Esophagus squamous epithelium (tissue), 5 donors: ENCODE measurements at regions not wholly inside any gene's neighbourhood (a gene's known extent, or its start where the extent isn't known, plus 50 kb on each side); places are given as distances from the start of the nearest gene placed in this dataset.
"Not testable (repeated sequence)": the region's sequence is repeated elsewhere in the genome, so short reads cannot be mapped to it uniquely, and the experiment has no call there.

Source experiments
- DNase-seq: peaks from one replicate; lab custom pipeline; 2025; lab: John Stamatoyannopoulos, UW
- H3K27ac ChIP-seq, 4 donors: fragments of 200-600 bp; sonication (generic); one replicate each; pipeline ENCODE4 v1.5.1; 2016 to 2019; ENCODE audit warnings: mild to moderate bottlenecking in 1 of 4
- H3K27me3 ChIP-seq, 4 donors: fragments of 200-600 bp; sonication (generic); 1 replicate in 3 of 4; 2 replicates in 1 of 4; pipeline versions ENCODE4 v1.5.1 to v1.6.0; 2017 to 2021; ENCODE audit warnings: antibody characterized with exemption in 1 of 4
- H3K36me3 ChIP-seq, 3 donors: fragments of 200-600 bp; sonication (generic); one replicate each; pipeline ENCODE4 v1.5.1; 2016 to 2019
- H3K4me1 ChIP-seq, 3 donors: fragments of 200-600 bp; sonication (generic); one replicate each; pipeline ENCODE4 v1.5.1; 2017 to 2019
- H3K4me3 ChIP-seq, 4 donors: fragments of 200-600 bp; sonication (generic); 1 replicate in 3 of 4; 2 replicates in 1 of 4; pipeline ENCODE4 v1.5.1; 2016 to 2019; ENCODE audit warnings: mild to moderate bottlenecking in 2 of 4, moderate library complexity in 1 of 4
- H3K9me3 ChIP-seq, 3 donors: fragments of 200-600 bp; sonication (generic); one replicate each; pipeline ENCODE4 v1.5.1; 2016 to 2019
- CTCF ChIP-seq, 6 experiments: fragments of 450-650 bp in 4 of 6; fragments of 200-600 bp in 2 of 6; sonication (generic) in 2 of 6; IDR thresholded peaks; one replicate each; pipeline ENCODE4 v1.5.1; 2016 to 2019; ENCODE audit warnings: antibody characterized with exemption in 6 of 6, mild to moderate bottlenecking in 4 of 6, moderate library complexity in 4 of 6
- POLR2A ChIP-seq, 4 donors: fragments of 450-650 bp; IDR thresholded peaks; one replicate each; pipeline ENCODE4 v1.6.1; 2017; ENCODE audit warnings: antibody characterized with exemption in 4 of 4, mild to moderate bottlenecking in 4 of 4, moderate library complexity in 3 of 4
- WGBS, 2 donors: methylation state at CpG; one replicate each; pipeline ENCODE4 v1.1.5; 2018; 5-methylcytosine and 5-hydroxymethylcytosine counted together
- intact Hi-C: fragments of 100-400 bp; cut with DNase I; formaldehyde crosslinking; loops from one replicate; pipeline ENCODE4 v1.15.0; 2022
- donor health status: DM: yes; HTN: yes; CAD: no.

GRCh38 chr15:53923741-53924140, 54.5 kb upstream of the UNC13C start:
- H3K9me3 ChIP-seq, H3K4me3 ChIP-seq, DNase-seq, intact Hi-C loops, H3K27ac ChIP-seq, H3K27me3 ChIP-seq, H3K36me3 ChIP-seq, H3K4me1 ChIP-seq: not testable (repeated sequence)
- 94 to 96% methylated on average over 13 of the region's 13 CpGs for WGBS, 2 donors

GRCh38 chr15:53918180-53919079, 59.8 kb upstream of the UNC13C start:
- no peak overlapping the region for H3K27ac ChIP-seq
- peaks cover 0 to 3% (median 0%) of the 10 kb centered on the region in 4 donors for H3K27me3 ChIP-seq
- DNase-seq = no peak
- WGBS, 2 donors = 53 to 62% methylated on average over 9 to 11 of the region's 11 CpGs
- TF ChIP-seq POLR2A (IDR thresholded peaks at IDR 0.05) = no peak
- no peak for TF ChIP-seq CTCF (IDR thresholded peaks at IDR 0.05)
- H3K36me3 ChIP-seq = no peaks in the 10 kb centered on the region
- no peaks in the 10 kb centered on the region for H3K4me1 ChIP-seq
- intact Hi-C loops = no loop called here
- no peaks in the 10 kb centered on the region for H3K9me3 ChIP-seq
- H3K4me3 ChIP-seq = no peak overlapping the region

- Histone ChIP-seq H3K4me3 (no peak overlapping the region), H3K9me3 (no peaks in the 10 kb centered on the region), H3K27ac (no peak overlapping the region), H3K4me1 (no peaks in the 10 kb centered on the region), H3K36me3 (no peaks in the 10 kb centered on the region), H3K27me3 (no peaks in the 10 kb centered on the region)
- intact Hi-C loops = no loop called here
- 53 to 85% methylated on average over 2 of the region's 2 CpGs for WGBS, 2 donors
- DNase-seq = no peak
- TF ChIP-seq CTCF (IDR thresholded peaks at IDR 0.05) (no peak), POLR2A (IDR thresholded peaks at IDR 0.05) (no peak)
Measured at GRCh38 chr15:53917109-53917508, 61.1 kb upstream of the UNC13C start.

- DNase-seq = no peak
- H3K36me3 ChIP-seq = no peaks in the 10 kb centered on the region
- H3K9me3 ChIP-seq = no peaks in the 10 kb centered on the region
- H3K27me3 ChIP-seq = no peaks in the 10 kb centered on the region
- intact Hi-C loops = no loop called here
- no peak overlapping the region for H3K27ac ChIP-seq
- WGBS, 2 donors = 56 to 68% methylated on average over 9 of the region's 10 CpGs
- H3K4me1 ChIP-seq = peaks cover 0 to 10% (median 0%) of the 10 kb centered on the region in 3 donors
- TF ChIP-seq POLR2A (IDR thresholded peaks at IDR 0.05) (no peak), CTCF (IDR thresholded peaks at IDR 0.05) (no peak)
- no peak overlapping the region for H3K4me3 ChIP-seq
Measured at GRCh38 chr15:53911431-53911830, 66.8 kb upstream of the UNC13C start.

GRCh38 chr15:53910852-53911251, 67.4 kb upstream of the UNC13C start:
- Histone ChIP-seq H3K4me3 (peak overlapping the region in 3 of 4 donors; percentile 1 to 20 (median 13)), H3K4me1 (peaks cover 0 to 10% (median 0%) of the 10 kb centered on the region in 3 donors), H3K27ac (peak overlapping the region in 3 of 4 donors; percentile 0 to 66 (median 39)), H3K36me3 (no peaks in the 10 kb centered on the region), H3K9me3 (no peaks in the 10 kb centered on the region), H3K27me3 (no peaks in the 10 kb centered on the region)
- intact Hi-C loops = no loop called here
- WGBS, 2 donors = 28 to 57% methylated on average over 3 of the region's 11 CpGs
- DNase-seq = no peak
- TF ChIP-seq POLR2A (IDR thresholded peaks at IDR 0.05) (no peak), CTCF (IDR thresholded peaks at IDR 0.05) (no peak)
